Karpas-422 (cell line): ENCODE measurements at regions not wholly inside any gene's neighbourhood (a gene's known extent, or its start where the extent isn't known, plus 50 kb on each side); places are given as distances from the start of the nearest gene placed in this dataset.
"Not testable (repeated sequence)": the region's sequence is repeated elsewhere in the genome, so short reads cannot be mapped to it uniquely, and the experiment has no call there.

Experiments used
- DNase-seq: peaks from one replicate; pipeline ENCODE4 v3.0.0-alpha.2; 2015
- H2AFZ ChIP-seq: fragments of 200-600 bp; sonication (generic); 2 replicates; pipeline ENCODE4 v1.6.1; 2014; ENCODE audit warnings: antibody characterized with exemption, low read length, mixed read lengths
- H3K27ac ChIP-seq: fragments of 200-600 bp; sonication (generic); 2 replicates; pipeline ENCODE4 v1.5.1; 2014; ENCODE audit warnings: mild to moderate bottlenecking, low read length, moderate library complexity
- H3K27me3 ChIP-seq: fragments of 200-600 bp; sonication (generic); 2 replicates; pipeline ENCODE4 v1.6.1; 2014; ENCODE audit warnings: low read length, mixed read lengths
- H3K36me3 ChIP-seq: fragments of 200-600 bp; sonication (generic); 2 replicates; pipeline ENCODE4 v1.6.1; 2014; ENCODE audit warnings: low read length, mixed read lengths; ENCODE audit not compliant: insufficient read depth
- H3K4me1 ChIP-seq: fragments of 200-600 bp; sonication (generic); 2 replicates; pipeline ENCODE4 v1.6.1; 2014; ENCODE audit warnings: mild to moderate bottlenecking, low read length, mixed read lengths
- H3K4me2 ChIP-seq: fragments of 200-600 bp; sonication (generic); 2 replicates; pipeline ENCODE4 v1.6.1; 2014; ENCODE audit warnings: low read length, low read depth, mild to moderate bottlenecking; ENCODE audit not compliant: poor library complexity, severe bottlenecking
- H3K4me3 ChIP-seq: fragments of 200-600 bp; sonication (generic); 2 replicates; pipeline ENCODE4 v1.5.1; 2014; ENCODE audit warnings: mild to moderate bottlenecking, antibody characterized with exemption, low read length, mixed read lengths
- H3K79me2 ChIP-seq: fragments of 200-600 bp; sonication (generic); 2 replicates; pipeline ENCODE4 v1.6.1; 2014; ENCODE audit warnings: mild to moderate bottlenecking, low read length, mixed read lengths
- H3K9ac ChIP-seq: fragments of 200-600 bp; sonication (generic); 2 replicates; pipeline ENCODE4 v1.6.0; 2014; ENCODE audit warnings: low read length
- H3K9me2 ChIP-seq: fragments of 200-600 bp; sonication (generic), shearing (Covaris generic); replicated peaks from 2 replicates; pipeline ENCODE4 v1.6.0; 2014; ENCODE audit warnings: mild to moderate bottlenecking, low read length, moderate library complexity; ENCODE audit not compliant: insufficient read depth
- H3K9me3 ChIP-seq: fragments of 300-700, 200-600 bp; sonication (generic); 2 replicates; pipeline ENCODE4 v1.6.1; 2014; ENCODE audit warnings: low read length, mixed read lengths
- H4K20me1 ChIP-seq: fragments of 200-600 bp; sonication (generic); 2 replicates; pipeline ENCODE4 v1.6.1; 2014; ENCODE audit warnings: mild to moderate bottlenecking, antibody characterized with exemption, low read length, low read depth; ENCODE audit not compliant: insufficient read depth

DNA sequence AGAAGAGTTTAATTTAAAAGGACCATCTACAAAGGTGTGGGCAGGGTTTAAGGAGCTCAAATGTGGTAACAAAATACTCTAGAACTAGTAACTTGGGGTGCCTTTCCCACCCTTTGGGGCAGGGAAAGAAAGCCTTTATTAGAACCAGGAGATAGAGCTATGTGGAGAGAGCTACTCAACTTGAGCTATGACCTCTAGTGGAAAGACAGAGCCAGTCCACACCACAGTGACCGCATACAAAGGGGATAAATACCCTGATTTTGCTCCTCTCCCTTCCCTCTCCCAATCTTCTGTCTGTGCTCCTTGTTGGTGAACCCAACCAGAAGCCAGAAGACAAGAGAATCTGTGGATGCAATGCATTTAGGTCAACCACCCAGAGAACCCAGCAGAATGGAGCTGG, 54.4 kb upstream of the JAK1 start:
- Histone ChIP-seq H2AFZ (no peak overlapping the region), H4K20me1 (no peaks in the 10 kb centered on the region), H3K9me3 (no peaks in the 10 kb centered on the region), H3K27me3 (no peaks in the 10 kb centered on the region), H3K9ac (no peak overlapping the region), H3K9me2 (no peaks in the 10 kb centered on the region), H3K36me3 (no peaks in the 10 kb centered on the region), H3K27ac (no peak overlapping the region), H3K4me1 (no peaks in the 10 kb centered on the region), H3K4me2 (no peak overlapping the region), H3K79me2 (no peaks in the 10 kb centered on the region), H3K4me3 (no peak overlapping the region)
- no peak for DNase-seq

DNA sequence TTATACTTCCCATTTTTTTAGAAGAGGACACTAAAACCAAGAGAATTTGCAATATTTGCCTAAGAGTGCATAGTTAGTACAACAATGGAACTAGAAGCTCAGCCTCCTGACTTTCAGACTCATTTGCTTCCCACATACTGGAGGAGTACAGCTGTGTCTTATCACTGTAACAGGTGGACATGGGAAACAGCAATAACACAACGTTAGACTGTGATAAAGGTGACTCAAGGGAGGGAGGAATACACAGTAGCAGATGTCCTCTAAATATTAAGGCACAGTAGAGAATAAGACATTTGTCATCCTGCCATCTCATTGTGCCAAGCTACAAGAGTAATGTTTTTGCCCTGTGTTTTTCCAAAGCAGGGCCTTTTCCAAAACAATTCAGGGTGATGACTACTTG, 55.4 kb upstream of the JAK1 start:
- Histone ChIP-seq H2AFZ (no peak overlapping the region), H3K9me3 (no peaks in the 10 kb centered on the region), H3K4me1 (no peaks in the 10 kb centered on the region), H3K79me2 (no peaks in the 10 kb centered on the region), H3K9ac (no peak overlapping the region), H3K4me2 (no peak overlapping the region), H3K27ac (no peak overlapping the region), H3K27me3 (no peaks in the 10 kb centered on the region), H4K20me1 (no peaks in the 10 kb centered on the region), H3K36me3 (no peaks in the 10 kb centered on the region), H3K9me2 (no peaks in the 10 kb centered on the region), H3K4me3 (no peak overlapping the region)
- DNase-seq: no peak

- no peak overlapping the region for H3K27ac ChIP-seq
- H3K4me2 ChIP-seq: no peak overlapping the region
- H4K20me1 ChIP-seq: no peaks in the 10 kb centered on the region
- H3K27me3 ChIP-seq: no peaks in the 10 kb centered on the region
- no peaks in the 10 kb centered on the region for H3K36me3 ChIP-seq
- H3K4me1 ChIP-seq: no peaks in the 10 kb centered on the region
- H3K9ac ChIP-seq: no peak overlapping the region
- H3K9me2 ChIP-seq: no peaks in the 10 kb centered on the region
- no peak for DNase-seq
- no peaks in the 10 kb centered on the region for H3K9me3 ChIP-seq
- H3K79me2 ChIP-seq: no peaks in the 10 kb centered on the region
- no peak overlapping the region for H3K4me3 ChIP-seq
- H2AFZ ChIP-seq: no peak overlapping the region
Measured at GRCh38 chr1:65022216-65022615, 55.9 kb upstream of the JAK1 start.

DNA sequence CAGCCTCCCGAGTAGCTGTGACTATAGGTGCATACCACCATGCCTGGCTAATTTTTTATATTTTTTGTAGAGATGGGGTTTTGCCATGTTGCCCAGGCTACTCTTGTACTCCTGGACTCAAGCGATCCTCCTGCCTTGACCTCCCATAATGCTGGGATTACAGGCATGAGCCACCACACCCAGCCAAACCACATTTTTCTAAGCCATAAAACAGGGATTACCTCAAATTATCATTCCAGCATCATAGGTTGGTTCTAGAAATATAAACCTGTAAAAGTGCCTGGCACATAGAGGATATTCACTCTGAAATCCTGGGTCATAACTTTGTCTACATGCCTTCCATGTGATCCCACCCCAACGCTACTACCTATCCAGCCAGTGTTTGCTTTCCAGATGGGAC, 59.4 kb upstream of the JAK1 start:
- no peaks in the 10 kb centered on the region for H3K79me2 ChIP-seq
- H3K27ac ChIP-seq: no peak overlapping the region
- no peak overlapping the region for H3K4me3 ChIP-seq
- no peak overlapping the region for H3K9ac ChIP-seq
- H3K36me3 ChIP-seq: no peaks in the 10 kb centered on the region
- no peaks in the 10 kb centered on the region for H3K9me3 ChIP-seq
- H4K20me1 ChIP-seq: no peaks in the 10 kb centered on the region
- no peaks in the 10 kb centered on the region for H3K9me2 ChIP-seq
- DNase-seq: no peak
- no peaks in the 10 kb centered on the region for H3K4me1 ChIP-seq
- H3K4me2 ChIP-seq: no peak overlapping the region
- no peak overlapping the region for H2AFZ ChIP-seq
- no peaks in the 10 kb centered on the region for H3K27me3 ChIP-seq

- Histone ChIP-seq H2AFZ (no peak overlapping the region), H3K9ac (no peak overlapping the region)
Measured at GRCh38 chr1:65026235-65026634, 59.9 kb upstream of the JAK1 start.

DNA sequence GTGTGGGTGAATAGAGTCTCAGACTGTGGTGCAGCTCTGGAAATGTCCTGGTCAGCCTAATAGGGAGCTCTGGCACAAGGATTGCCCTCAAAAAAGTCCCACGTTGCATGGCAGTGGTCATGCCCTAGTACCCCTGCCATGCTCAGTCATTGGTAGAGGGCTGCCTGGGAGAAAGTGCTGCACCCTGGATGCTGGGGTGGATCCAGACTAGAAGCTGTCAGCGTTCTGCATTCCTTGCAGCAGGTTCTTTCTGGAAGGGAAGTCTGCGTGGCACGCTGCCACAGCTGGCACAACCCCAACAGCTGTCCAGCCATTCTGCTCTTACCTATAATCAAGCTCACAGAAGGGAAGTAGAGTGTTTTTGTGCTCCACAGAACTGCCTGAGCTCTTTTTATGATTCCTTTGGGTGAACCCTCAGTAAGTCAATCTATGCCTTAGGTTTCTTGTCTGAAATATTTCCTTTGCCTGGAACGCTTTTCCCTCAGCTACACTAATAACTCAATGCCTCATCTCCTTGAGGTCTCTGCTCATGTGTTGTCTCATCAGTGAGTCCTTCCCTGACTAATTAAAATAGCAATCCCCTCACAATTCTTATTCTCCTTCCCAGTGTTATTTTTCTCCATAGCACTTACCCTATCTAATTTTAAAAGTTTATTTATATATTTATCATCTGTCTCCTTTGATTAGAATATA, 61.5 kb upstream of the JAK1 start:
- Histone ChIP-seq H3K27me3 (no peaks in the 10 kb centered on the region), H2AFZ (no peak overlapping the region), H3K4me3 (no peak overlapping the region), H3K36me3 (no peaks in the 10 kb centered on the region), H4K20me1 (no peaks in the 10 kb centered on the region), H3K4me2 (no peak overlapping the region), H3K9ac (no peak overlapping the region), H3K79me2 (no peaks in the 10 kb centered on the region), H3K27ac (no peak overlapping the region), H3K9me2 (no peaks in the 10 kb centered on the region), H3K4me1 (no peaks in the 10 kb centered on the region), H3K9me3 (no peaks in the 10 kb centered on the region)
- no peak for DNase-seq

More at GRCh38 chr1:65026235-65026634, 59.9 kb upstream of the JAK1 start:
- H3K27ac ChIP-seq: no peak overlapping the region
- no peak for DNase-seq
- H3K36me3 ChIP-seq: no peaks in the 10 kb centered on the region
- H3K79me2 ChIP-seq: no peaks in the 10 kb centered on the region
- no peaks in the 10 kb centered on the region for H3K27me3 ChIP-seq
- no peaks in the 10 kb centered on the region for H3K9me3 ChIP-seq
- no peaks in the 10 kb centered on the region for H3K4me1 ChIP-seq
- H3K4me2 ChIP-seq: no peak overlapping the region
- H3K9me2 ChIP-seq: no peaks in the 10 kb centered on the region
- H4K20me1 ChIP-seq: no peaks in the 10 kb centered on the region
- H3K4me3 ChIP-seq: no peak overlapping the region

- H3K27me3 ChIP-seq, H3K27ac ChIP-seq, H3K9ac ChIP-seq, H3K36me3 ChIP-seq, H3K9me2 ChIP-seq, H3K4me2 ChIP-seq, DNase-seq, H2AFZ ChIP-seq, H3K9me3 ChIP-seq, H3K4me3 ChIP-seq, H3K79me2 ChIP-seq, H4K20me1 ChIP-seq, H3K4me1 ChIP-seq: not testable (repeated sequence)
Measured at GRCh38 chr1:65029434-65029833, 63.1 kb upstream of the JAK1 start.

- H3K27ac ChIP-seq, H3K9ac ChIP-seq, H3K4me2 ChIP-seq, H3K36me3 ChIP-seq, H3K9me3 ChIP-seq, H4K20me1 ChIP-seq, H2AFZ ChIP-seq, H3K4me1 ChIP-seq, H3K79me2 ChIP-seq, H3K4me3 ChIP-seq, H3K9me2 ChIP-seq, DNase-seq, H3K27me3 ChIP-seq: not testable (repeated sequence)
Measured at GRCh38 chr1:65034879-65035278, 68.5 kb upstream of the JAK1 start.
